Retinal pigment epithelial cell (primary cell): ENCODE measurements at regions not wholly inside any gene's neighbourhood (a gene's known extent, or its start where the extent isn't known, plus 50 kb on each side); places are given as distances from the start of the nearest gene placed in this dataset.

Experiments used
- DNase-seq: peaks from one replicate; pipeline ENCODE4 v3.0.0-alpha.2; 2010; ENCODE audit warnings: low read depth
- H3K4me3 ChIP-seq: 2 replicates; pipeline ENCODE4 v1.5.1; 2011; ENCODE audit warnings: mild to moderate bottlenecking, low read length, control low read depth, moderate library complexity
- TF ChIP-seq, protein P1 (sequence below): conservative IDR thresholded peaks from 2 replicates; pipeline ENCODE4 v1.5.1; 2011; ENCODE audit warnings: low read depth, low read length, control low read depth, inconsistent platforms

GRCh38 chr3:43161684-43162229 is 55.9 kb upstream of the POMGNT2 start:
- no peak overlapping the region for H3K4me3 ChIP-seq
- no peak for DNase-seq
- TF ChIP-seq, protein P1, sequence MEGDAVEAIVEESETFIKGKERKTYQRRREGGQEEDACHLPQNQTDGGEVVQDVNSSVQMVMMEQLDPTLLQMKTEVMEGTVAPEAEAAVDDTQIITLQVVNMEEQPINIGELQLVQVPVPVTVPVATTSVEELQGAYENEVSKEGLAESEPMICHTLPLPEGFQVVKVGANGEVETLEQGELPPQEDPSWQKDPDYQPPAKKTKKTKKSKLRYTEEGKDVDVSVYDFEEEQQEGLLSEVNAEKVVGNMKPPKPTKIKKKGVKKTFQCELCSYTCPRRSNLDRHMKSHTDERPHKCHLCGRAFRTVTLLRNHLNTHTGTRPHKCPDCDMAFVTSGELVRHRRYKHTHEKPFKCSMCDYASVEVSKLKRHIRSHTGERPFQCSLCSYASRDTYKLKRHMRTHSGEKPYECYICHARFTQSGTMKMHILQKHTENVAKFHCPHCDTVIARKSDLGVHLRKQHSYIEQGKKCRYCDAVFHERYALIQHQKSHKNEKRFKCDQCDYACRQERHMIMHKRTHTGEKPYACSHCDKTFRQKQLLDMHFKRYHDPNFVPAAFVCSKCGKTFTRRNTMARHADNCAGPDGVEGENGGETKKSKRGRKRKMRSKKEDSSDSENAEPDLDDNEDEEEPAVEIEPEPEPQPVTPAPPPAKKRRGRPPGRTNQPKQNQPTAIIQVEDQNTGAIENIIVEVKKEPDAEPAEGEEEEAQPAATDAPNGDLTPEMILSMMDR: no peak

DNA sequence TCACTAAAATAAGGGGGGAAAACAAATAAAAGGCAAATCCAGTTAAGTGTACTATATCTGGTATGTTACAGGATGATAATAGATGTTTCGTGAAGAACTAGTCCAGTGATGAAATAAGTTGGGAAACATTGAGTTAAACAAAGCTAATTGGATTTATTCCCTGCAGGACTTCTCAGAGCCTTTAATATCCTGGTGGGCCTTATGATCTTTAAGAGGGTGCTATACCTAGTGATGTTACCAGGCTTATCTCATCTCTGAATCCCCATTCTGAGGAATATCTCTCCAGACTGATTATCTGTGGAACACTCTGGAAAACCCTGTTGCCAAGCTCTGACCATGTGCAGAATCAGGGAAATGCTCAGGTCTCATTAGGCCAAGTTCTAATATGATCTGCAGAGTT is 54.8 kb upstream of the POMGNT2 start:
- H3K4me3 ChIP-seq: no peak overlapping the region
- TF ChIP-seq, protein P1: no peak
- no peak for DNase-seq

DNA sequence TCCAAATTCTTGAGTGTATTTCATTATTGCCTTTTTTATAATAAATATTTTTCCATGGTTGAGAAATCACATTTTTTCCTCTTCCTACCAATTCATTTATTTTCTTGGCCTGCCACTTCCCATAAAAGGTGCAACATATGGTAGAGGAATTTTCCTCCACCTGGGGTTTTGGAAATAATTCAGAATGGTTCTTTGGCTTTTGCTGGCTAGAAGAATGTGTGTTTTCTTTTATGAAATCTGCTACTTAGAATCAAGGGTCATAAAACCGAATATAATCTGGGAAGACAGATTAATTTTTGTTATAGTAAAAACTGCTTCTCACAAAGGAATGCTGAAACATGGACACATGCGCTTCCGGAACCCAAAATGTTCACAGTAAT is 54.0 kb upstream of the POMGNT2 start:
- TF ChIP-seq, protein P1: no peak
- no peak for DNase-seq
- no peak overlapping the region for H3K4me3 ChIP-seq

DNA sequence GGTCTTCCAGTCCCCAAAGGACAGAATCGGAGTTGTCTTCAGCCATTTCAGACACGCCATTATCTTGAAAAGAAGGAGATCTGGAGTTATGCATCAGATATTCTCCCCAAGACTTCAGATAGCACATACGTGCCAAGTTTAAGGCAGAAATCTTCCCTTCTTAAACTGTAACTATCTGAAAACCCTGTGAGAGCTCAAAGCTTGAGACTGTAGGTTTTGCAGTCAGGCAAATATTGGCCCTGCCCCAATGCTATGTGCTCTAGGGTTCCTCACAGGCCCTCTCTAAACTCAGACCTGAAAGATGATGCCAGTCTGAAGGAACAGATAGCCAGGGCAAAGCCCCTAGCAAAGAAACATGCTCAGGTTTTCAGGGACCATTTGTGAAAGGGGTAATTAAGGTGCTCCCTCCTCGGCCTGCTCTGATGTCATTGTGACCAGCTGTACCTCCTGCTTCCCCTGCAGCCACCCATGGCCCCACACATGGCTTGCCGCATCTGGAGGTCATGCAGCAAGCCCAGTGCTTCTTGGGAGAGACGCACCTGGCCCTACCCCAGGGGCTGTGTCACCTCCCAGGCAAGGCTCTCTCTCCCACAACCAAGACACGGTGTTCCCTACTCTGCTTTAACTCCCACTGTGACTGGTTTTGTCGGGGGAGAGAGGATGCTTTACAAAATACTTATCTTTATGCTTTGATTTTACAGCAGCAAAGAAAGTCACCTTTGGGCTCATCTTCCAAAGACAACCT is 53.4 kb upstream of the POMGNT2 start:
- TF ChIP-seq, protein P1: no peak
- H3K4me3 ChIP-seq: no peak overlapping the region
- DNase-seq: no peak

DNA sequence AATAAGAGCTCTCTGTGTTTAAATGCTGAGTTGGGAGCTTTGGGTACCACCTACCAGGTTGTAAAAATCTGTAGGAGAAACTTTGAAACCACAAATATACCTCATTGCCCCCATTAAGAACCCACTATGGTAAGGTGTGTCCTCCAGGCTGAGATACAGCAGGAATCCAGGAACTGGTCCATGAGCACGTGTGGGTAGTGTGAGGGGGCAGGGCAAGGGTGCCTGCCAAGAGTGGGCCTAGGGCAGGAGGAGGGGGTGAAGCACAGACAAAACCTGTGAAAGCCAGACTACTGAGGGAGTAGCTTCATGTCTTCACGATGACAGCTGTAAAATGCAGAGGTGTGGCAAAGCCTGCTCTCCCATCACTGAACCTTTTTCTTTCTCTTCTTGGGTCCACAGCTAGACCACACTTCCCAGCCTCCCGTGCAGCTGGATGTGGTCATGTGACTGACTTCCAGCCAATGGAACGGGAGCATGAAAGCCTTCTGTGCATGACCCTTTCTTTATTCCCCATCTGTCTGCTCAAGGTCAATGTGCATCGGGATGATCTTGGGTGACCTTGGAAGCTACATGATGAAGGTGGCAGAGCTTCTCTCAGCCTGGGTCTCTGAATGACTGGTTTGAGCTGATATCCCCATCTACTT is 51.1 kb upstream of the POMGNT2 start:
- DNase-seq: no peak
- TF ChIP-seq, protein P1: no peak
- H3K4me3 ChIP-seq: no peak overlapping the region

DNA sequence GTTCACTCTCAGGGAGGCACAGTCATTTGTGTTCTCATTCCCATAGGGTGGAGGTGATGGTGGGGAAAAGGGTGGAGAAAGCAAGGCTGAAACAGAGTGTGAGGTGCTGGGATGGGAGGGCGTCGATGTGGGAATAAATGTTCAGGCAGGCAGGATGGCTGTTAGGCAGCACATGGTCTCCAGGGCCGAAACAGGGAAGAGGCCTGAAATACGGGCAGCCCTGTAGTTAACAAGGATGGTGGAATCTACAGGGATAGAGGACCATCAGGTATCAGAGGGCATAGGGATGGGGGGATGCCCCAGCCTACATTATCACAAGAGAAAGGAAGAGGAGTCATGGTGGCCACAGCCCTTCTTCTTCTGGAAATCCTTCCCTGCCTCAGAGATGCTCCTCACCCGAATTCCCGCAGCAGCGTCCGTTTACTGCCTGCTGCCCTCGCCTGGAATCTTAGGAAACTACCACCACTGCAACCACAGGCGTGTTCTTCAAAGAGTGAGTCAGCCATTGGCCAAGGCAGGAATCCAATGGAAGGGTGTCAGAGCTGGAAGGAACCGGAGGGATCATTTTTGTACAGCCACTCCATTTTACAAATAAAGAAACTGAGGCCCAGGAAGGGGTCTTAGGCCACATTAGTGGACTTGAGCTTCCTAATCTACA is 49.7 kb upstream of the POMGNT2 start:
- TF ChIP-seq, protein P1: peak; percentile 75
- DNase-seq: no peak
- no peak overlapping the region for H3K4me3 ChIP-seq
